GM21447 (cell line): ENCODE measurements at regions not wholly inside any gene's neighbourhood (a gene's known extent, or its start where the extent isn't known, plus 50 kb on each side); places are given as distances from the start of the nearest gene placed in this dataset.

ENCODE experiments used
- ATAC-seq: cut with Tn5 transposase; IDR thresholded peaks from one replicate; pipeline ENCODE4 v1.9.1; 2021; ENCODE audit not compliant: unreplicated experiment

DNA sequence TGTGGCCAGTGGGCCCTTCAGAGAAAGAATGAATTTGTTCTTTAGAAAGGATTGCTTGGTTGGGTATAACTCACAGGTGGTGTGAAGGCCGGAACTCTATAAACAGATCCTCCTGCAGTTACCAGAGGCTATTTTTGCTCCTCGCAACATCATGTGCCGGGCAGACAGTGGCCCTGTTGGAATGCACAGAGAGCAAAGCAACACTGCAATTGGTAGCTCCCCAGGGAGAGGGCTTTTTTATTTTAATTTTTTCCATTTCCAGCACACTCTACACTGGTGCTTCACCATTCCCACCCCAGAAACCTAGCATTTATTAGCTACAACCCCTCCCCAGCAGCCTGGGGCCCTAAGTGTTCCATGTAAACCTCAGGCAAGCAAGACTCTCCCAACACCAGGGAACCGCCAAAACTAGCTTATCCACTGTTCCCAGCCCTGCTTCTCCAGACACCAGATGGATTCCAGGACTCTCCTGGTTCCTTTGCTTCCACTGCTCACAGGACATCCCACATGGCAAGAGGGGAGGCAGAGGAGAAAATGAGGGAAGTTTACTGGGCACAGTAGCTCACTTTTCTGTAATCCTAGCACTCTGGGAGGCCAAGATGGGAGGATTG lies 75.1 kb upstream of the TMEM164 start:
- no peak for ATAC-seq

DNA sequence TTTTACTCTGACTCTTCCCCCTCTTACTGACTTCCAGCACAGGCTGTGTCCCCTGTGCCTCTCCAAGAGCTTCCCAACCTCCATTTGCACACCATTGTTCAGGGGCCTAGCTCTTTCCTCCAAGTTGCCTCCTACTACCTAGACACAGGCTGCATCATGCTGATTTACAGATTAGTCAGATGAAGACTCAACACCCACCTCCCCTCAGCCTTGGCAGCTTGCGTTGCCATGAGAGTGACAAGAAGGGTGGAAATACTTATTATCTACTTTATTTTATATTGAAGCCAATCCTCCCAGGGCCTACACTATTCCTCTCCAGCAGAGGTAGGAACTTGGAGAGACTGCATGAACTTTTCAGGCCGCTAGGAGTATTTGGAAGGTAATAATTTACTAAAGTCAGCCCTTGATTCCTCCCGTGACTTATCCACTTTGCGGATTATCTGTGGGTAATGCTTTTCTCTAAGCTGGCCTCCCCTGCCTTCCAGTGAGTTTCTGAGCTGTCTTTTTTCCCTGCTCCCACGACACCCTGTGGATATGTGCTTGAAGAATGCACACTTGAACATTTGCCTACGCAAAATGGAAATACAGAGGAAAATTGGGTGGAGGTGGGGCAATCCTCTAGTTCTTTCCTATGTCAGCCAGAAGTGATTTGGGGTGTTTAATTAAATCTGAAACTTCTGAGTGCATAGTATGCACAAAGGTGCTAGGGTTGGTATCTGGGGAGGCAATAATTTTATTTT lies 74.1 kb upstream of the TMEM164 start:
- ATAC-seq, result no peak

DNA sequence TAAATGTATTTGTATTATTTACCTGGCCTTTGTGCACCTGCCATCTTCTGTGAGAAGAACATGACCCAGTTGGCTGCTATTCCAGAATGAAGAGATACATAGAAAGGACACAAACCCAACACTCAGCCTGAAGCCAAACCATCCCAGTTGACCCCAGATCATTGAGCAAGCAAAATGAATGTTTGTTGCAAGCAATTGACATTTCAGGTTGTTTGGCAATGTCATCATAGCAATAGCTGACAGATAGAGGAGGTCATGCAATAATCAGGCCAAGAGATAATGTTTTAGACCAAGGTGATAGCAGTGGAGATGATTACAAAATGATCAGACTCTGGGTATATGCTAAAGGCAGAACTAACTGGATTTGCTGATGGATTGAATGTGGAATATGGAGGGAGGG lies 71.2 kb upstream of the TMEM164 start:
- no peak for ATAC-seq

DNA sequence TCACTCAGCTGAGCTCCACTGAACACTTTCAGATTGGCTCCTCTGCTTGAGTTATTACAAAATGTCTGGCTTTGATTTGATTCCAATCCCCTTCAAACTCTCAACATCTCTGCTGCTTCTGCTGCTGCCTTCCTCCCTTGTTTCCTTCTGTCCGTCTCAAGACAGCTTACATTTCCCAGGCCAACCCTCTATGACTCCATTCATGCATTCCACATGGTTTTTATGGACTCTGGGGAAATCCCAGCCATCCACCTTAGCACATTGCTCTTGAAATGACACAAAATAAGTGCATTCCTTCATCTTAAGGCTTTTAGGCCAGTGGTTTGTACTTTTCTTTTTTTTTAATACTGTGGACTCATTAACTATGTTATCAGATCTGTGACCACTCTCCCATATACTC lies 68.5 kb upstream of the TMEM164 start:
- ATAC-seq, result no peak

DNA sequence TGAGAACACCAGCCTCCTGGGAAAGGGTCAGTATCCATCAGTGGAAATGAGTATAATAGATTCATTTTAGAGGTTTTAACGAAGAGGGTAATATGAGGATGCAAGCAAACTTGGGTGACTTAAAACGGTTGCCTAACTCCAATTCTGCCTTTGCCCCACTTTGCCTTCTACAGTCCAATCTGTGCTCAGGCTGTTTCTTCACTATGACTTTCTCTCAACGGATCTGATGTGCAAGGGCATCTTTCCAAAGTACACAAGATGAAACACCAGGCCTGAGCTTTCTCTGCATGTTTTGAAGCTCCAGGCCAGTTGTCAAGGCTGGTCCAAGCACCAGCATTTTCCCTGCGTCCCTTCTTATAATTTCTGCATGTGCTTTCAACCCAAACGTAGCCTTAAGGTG lies 68.0 kb upstream of the TMEM164 start:
- ATAC-seq, result no peak

DNA sequence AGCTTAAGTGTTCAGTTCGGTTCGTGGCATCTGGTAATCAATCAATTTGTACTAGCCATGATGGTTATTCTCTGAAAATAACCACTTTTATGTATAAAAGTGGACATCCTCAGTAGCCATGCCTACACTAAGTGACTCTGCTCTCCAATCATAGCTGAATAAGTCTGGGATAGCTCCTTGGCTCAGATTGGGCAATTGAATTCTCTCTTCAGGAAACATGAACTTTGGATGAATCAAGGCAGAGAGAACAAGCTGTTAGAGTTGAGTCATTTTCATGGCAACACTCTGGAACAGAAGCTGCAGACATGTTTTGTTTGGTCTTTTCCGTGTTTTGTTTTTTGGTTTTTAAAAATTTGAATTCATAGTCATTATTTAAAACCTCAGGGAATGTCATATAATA lies 66.8 kb upstream of the TMEM164 start:
- no peak for ATAC-seq

DNA sequence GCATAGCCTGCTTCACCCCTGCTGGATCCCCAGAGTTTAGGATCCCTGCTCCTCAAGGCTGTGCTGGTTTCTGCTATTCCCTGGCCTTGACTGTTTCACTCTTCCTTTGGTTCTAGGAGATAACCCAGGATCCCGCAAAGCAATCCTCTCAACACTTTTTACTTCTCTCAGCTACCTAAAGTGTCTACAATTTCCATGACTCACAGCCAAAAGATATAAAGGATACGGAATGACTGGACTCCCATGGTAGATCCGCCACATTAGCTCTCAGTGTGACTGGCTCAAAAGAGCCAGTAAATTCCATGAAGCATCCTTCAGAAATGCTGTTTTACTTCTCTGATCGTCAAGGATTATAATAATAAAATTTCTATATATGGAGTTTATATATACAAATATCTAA lies 66.3 kb upstream of the TMEM164 start:
- ATAC-seq, result no peak

DNA sequence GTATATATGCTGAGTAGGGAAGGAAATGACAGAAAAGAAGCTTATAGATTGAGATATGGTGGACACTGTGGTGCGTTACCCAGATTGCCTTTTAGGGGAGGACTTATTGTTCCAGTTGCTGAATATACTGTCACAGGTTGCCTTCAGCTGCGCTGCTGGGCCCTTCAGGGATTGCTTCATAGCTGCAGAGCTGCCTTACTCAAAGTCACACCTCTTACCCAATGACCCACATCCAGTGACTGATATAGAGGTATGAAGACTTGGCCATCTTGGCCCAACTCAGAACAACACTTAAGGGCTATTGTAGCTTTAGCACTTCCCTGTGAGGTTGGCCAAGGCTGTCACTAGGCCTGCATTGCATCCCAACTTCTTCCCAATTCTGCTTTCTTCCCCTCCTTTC lies 63.4 kb upstream of the TMEM164 start:
- ATAC-seq, result no peak

DNA sequence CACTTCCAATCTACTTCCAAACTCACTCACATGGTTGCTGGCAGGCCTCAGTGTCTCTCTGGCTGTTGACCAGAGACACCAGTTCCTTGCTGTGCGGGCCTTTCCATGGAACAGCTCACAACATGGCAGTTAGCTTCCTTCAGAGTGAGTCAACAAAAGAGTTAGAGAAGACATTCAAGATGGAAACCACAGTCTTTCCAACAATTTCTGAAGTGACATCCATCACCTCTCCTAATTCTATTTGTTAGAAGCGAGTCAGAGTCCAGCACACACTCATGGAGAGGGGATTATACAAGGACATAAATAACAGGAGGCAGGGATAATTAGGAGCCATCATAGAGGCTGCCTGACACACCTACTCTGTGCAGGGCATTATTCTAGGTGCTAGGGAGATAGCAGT lies 62.5 kb upstream of the TMEM164 start:
- ATAC-seq, result no peak

DNA sequence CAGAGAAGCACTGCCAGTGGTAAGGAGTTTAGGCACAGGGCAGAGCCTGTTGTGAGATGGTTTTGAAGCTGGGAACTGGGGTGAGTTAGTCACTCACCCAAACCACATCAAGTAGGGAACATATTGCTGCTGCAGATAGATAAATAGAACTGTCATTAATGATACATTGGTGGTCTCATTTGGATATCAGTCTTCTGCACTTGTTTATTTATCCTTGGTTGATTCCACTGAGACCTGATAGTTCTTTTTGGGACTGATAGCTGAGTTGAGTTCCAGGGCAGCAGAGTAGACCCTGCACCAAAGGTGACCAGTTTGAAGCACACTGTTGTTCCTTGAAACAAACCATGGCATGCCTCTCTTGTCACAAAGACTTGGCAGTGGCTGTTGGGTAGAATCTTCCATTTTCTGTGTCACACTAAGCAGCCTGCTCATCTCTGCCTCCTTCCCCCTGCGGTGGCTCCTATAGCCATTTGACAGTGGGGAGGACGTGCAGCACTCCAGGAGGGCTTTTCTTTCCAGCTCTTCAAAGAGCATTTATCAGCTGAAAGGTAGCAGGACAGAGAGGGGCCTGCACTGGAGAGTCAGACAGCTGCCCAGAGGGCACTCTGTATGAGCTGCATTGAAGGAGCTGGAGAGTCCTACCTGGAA lies 59.7 kb upstream of the TMEM164 start:
- no peak for ATAC-seq

DNA sequence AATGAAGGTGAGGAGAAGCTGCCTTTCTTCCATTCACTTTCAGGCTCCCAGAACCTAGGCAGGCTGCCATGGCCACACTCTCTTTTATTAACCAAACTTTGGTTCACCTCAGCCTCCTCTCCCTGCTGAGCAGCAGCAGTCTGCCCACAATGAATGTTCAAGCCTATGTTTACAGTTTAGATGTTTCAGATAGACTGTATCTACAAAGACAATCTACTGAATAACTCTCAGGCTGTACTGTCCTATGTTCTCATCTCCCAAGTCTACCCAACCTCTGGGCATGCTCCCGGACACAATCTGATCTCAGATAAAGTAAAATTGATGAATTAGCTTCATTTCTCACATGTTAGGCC lies 59.2 kb upstream of the TMEM164 start:
- ATAC-seq, result no peak

DNA sequence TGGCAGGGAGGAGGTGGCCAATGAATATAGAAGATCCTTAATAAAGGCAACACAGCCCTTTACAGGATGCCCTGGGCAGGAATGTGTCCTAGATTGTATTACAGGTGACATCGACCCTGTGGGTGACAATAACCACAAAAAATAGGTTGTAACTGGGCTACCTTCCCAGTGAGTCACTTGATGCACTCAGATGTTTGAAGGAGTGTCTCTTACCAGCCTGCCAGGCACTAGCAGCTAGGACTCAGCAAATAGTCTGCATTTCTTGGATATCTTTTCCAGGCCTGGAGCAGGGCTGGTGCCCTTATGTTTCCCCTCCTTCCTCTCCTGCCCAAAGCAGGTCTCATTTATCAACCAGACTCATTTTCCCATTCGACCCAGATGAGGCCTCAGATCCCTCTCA lies 50.9 kb upstream of the TMEM164 start:
- no peak for ATAC-seq

DNA sequence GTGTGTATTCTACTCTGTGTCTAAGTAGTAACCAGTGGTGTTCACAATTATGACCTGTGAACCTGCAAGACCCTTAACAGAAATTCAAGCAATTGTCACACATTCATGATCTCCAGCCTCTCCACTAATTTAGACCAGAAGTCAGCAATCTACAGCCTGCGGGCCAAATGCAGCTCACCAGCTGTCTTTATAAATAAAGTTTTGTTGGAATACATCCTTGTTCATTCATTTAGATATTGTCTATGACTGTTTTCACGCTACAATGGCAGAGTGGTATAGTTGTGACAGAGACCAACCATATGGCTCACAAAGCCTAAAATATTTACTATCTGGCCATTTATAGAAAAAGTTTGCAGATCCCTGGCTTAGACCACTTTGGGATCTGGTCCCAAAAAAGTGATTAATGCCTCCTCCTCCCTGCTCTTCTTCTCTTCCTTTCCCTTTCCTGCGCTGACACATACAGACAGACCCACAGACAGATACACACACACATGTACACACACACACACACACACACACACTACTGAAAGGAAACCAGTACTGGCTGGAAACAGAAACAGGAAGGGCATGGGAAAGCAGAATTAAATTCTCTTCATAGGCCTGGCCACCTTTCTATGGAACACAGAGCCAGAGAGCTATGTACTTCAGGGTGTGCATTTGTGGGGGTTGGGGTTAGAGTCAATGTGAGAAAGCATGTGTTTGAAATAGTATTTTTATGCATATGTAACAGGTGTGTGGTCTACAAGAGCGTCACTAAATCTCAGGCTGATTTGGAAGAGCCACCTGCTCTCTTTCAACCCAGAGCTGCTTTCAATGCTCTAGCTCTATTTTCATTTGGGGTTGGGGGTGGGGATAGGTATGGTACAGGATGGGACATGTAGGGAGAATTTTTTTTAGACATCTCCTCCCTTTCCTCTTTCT lies 49.7 kb upstream of the TMEM164 start:
- ATAC-seq, result peak; percentile 77
